ENCODE measurements at regions not wholly inside any gene's neighbourhood (a gene's known extent, or its start where the extent isn't known, plus 50 kb on each side); places are given as distances from the start of the nearest gene placed in this dataset.

- DNase-seq, result no peak
Observed at GRCh38 chr15:96019114-96019513, 311.4 kb upstream of the NR2F2 start.

- no peak for DNase-seq
Observed at GRCh38 chr15:96020133-96020532, 310.4 kb upstream of the NR2F2 start.

GRCh38 chr15:96020797-96021196 is 309.7 kb upstream of the NR2F2 start:
- no peak for DNase-seq

GRCh38 chr15:96023081-96023480 is 307.4 kb upstream of the NR2F2 start:
- no peak for DNase-seq

GRCh38 chr15:96027501-96027900 is 303.0 kb upstream of the NR2F2 start:
- DNase-seq, result no peak

- no peak for DNase-seq
Observed at GRCh38 chr15:96028620-96029019, 301.9 kb upstream of the NR2F2 start.

GRCh38 chr15:96029172-96029571 is 301.3 kb upstream of the NR2F2 start:
- no peak for DNase-seq

GRCh38 chr15:96031426-96032110 is 298.9 kb upstream of the NR2F2 start:
- no peak for DNase-seq

- DNase-seq, result no peak
Observed at GRCh38 chr15:96035091-96035490, 295.4 kb upstream of the NR2F2 start.

GRCh38 chr15:96035635-96036034 is 294.9 kb upstream of the NR2F2 start:
- no peak for DNase-seq

- no peak for DNase-seq
Observed at GRCh38 chr15:96037584-96037983, 292.9 kb upstream of the NR2F2 start.

- DNase-seq, result no peak
Observed at GRCh38 chr15:96038131-96038530, 292.4 kb upstream of the NR2F2 start.

GRCh38 chr15:96038650-96039049 is 291.9 kb upstream of the NR2F2 start:
- DNase-seq, result no peak

GRCh38 chr15:96041982-96042733 is 288.3 kb upstream of the NR2F2 start:
- no peak for DNase-seq

GRCh38 chr15:96042734-96043224 is 287.7 kb upstream of the NR2F2 start:
- DNase-seq, result no peak

- no peak for DNase-seq
Observed at GRCh38 chr15:96043591-96044171, 286.8 kb upstream of the NR2F2 start.

GRCh38 chr15:96046620-96047240 is 283.8 kb upstream of the NR2F2 start:
- DNase-seq, result no peak

- DNase-seq, result no peak
Observed at GRCh38 chr15:96047255-96047931, 283.1 kb upstream of the NR2F2 start.

GRCh38 chr15:96049323-96049722 is 281.2 kb upstream of the NR2F2 start:
- DNase-seq, result no peak

GRCh38 chr15:96049766-96050165 is 280.7 kb upstream of the NR2F2 start:
- DNase-seq, result no peak

- no peak for DNase-seq
Observed at GRCh38 chr15:96051598-96051997, 278.9 kb upstream of the NR2F2 start.

GRCh38 chr15:96052154-96052553 is 278.3 kb upstream of the NR2F2 start:
- DNase-seq, result no peak

GRCh38 chr15:96052572-96053030 is 277.9 kb upstream of the NR2F2 start:
- DNase-seq, result no peak

Data from activated effector memory CD4-positive, alpha-beta T cell treated with anti-CD3 and anti-CD28 coated beads, Interleukin-2, amount 50 U/mL, for 16 hours (primary cell).